ENCODE measurements at regions not wholly inside any gene's neighbourhood (a gene's known extent, or its start where the extent isn't known, plus 50 kb on each side); places are given as distances from the start of the nearest gene placed in this dataset.

GRCh38 chr2:122255924-122256323 lies 500.5 kb downstream of the TSN start:
- DNase-seq (ENCODE audit: extremely low spot score, unreplicated experiment), result no peak
- Mint-ChIP-seq H3K27ac (ENCODE audit: unreplicated experiment) (no peak overlapping the region), H3K4me1 (ENCODE audit: unreplicated experiment) (no peaks in the 10 kb centered on the region), H3K27me3 (ENCODE audit: unreplicated experiment) (no peaks in the 10 kb centered on the region), H3K9me3 (ENCODE audit: unreplicated experiment) (no peaks in the 10 kb centered on the region), H3K4me3 (ENCODE audit: unreplicated experiment) (no peak overlapping the region), H3K36me3 (ENCODE audit: unreplicated experiment) (no peaks in the 10 kb centered on the region)
- TF ChIP-seq CTCF (IDR thresholded peaks at IDR 0.05), result no peak

- no peak for TF ChIP-seq CTCF (IDR thresholded peaks at IDR 0.05)
- Mint-ChIP-seq H3K27me3 (ENCODE audit: unreplicated experiment) (no peaks in the 10 kb centered on the region), H3K27ac (ENCODE audit: unreplicated experiment) (no peak overlapping the region), H3K4me3 (ENCODE audit: unreplicated experiment) (no peak overlapping the region), H3K36me3 (ENCODE audit: unreplicated experiment) (no peaks in the 10 kb centered on the region), H3K9me3 (ENCODE audit: unreplicated experiment) (no peaks in the 10 kb centered on the region), H3K4me1 (ENCODE audit: unreplicated experiment) (no peaks in the 10 kb centered on the region)
- DNase-seq (ENCODE audit: extremely low spot score, unreplicated experiment), result no peak
Observed at GRCh38 chr2:122261911-122262310, 506.5 kb downstream of the TSN start.

GRCh38 chr2:122263746-122264145 lies 508.3 kb downstream of the TSN start:
- Mint-ChIP-seq H3K9me3 (ENCODE audit: unreplicated experiment) (no peaks in the 10 kb centered on the region), H3K27me3 (ENCODE audit: unreplicated experiment) (no peaks in the 10 kb centered on the region), H3K27ac (ENCODE audit: unreplicated experiment) (no peak overlapping the region), H3K4me3 (ENCODE audit: unreplicated experiment) (no peak overlapping the region), H3K36me3 (ENCODE audit: unreplicated experiment) (no peaks in the 10 kb centered on the region), H3K4me1 (ENCODE audit: unreplicated experiment) (no peaks in the 10 kb centered on the region)
- no peak for DNase-seq (ENCODE audit: extremely low spot score, unreplicated experiment)
- TF ChIP-seq CTCF (IDR thresholded peaks at IDR 0.05), result no peak

- no peak overlapping the region for H3K4me3 Mint-ChIP-seq (ENCODE audit: unreplicated experiment)
- H3K4me1 Mint-ChIP-seq (ENCODE audit: unreplicated experiment), result no peaks in the 10 kb centered on the region
- H3K27ac Mint-ChIP-seq (ENCODE audit: unreplicated experiment), result no peak overlapping the region
- no peaks in the 10 kb centered on the region for H3K27me3 Mint-ChIP-seq (ENCODE audit: unreplicated experiment)
- TF ChIP-seq CTCF (IDR thresholded peaks at IDR 0.05), result no peak
- H3K36me3 Mint-ChIP-seq (ENCODE audit: unreplicated experiment), result no peaks in the 10 kb centered on the region
- DNase-seq (ENCODE audit: extremely low spot score, unreplicated experiment), result no peak
- H3K9me3 Mint-ChIP-seq (ENCODE audit: unreplicated experiment), result no peaks in the 10 kb centered on the region
Observed at GRCh38 chr2:122266636-122267035, 511.2 kb downstream of the TSN start.

GRCh38 chr2:122267947-122268346 lies 512.5 kb downstream of the TSN start:
- no peak for DNase-seq (ENCODE audit: extremely low spot score, unreplicated experiment)
- H3K4me3 Mint-ChIP-seq (ENCODE audit: unreplicated experiment), result no peak overlapping the region
- no peaks in the 10 kb centered on the region for H3K27me3 Mint-ChIP-seq (ENCODE audit: unreplicated experiment)
- H3K36me3 Mint-ChIP-seq (ENCODE audit: unreplicated experiment), result no peaks in the 10 kb centered on the region
- H3K4me1 Mint-ChIP-seq (ENCODE audit: unreplicated experiment), result no peaks in the 10 kb centered on the region
- H3K9me3 Mint-ChIP-seq (ENCODE audit: unreplicated experiment), result no peaks in the 10 kb centered on the region
- no peak overlapping the region for H3K27ac Mint-ChIP-seq (ENCODE audit: unreplicated experiment)
- TF ChIP-seq CTCF (IDR thresholded peaks at IDR 0.05), result no peak

Data from osteocyte (in vitro differentiated cells).